ENCODE measurements at regions not wholly inside any gene's neighbourhood (a gene's known extent, or its start where the extent isn't known, plus 50 kb on each side); places are given as distances from the start of the nearest gene placed in this dataset.

- no peak overlapping the region for H2BK12ac ChIP-seq (ENCODE audit: insufficient read length, low read depth, low read length)
- no peak overlapping the region for H3K14ac ChIP-seq (ENCODE audit: insufficient read depth, low read length)
- H3K27me3 Mint-ChIP-seq (ENCODE audit: low read depth): no peaks in the 10 kb centered on the region
- no peak overlapping the region for H4K5ac ChIP-seq (ENCODE audit: insufficient read length, low read depth, low read length)
- H3K4me3 Mint-ChIP-seq: no peak overlapping the region
- DNase-seq: no peak
- no peaks in the 10 kb centered on the region for H3K79me1 ChIP-seq (ENCODE audit: insufficient read depth, low read depth, low read length, poor library complexity, severe bottlenecking)
- no peak overlapping the region for H2BK15ac ChIP-seq (ENCODE audit: low read depth, low read length)
- no peak overlapping the region for H3K4me2 ChIP-seq (ENCODE audit: insufficient read depth, insufficient read length, low read length)
- no peak overlapping the region for H4K91ac ChIP-seq (ENCODE audit: insufficient read length, low read depth, low read length)
- no peak overlapping the region for H2BK5ac ChIP-seq (ENCODE audit: insufficient read length, low read length)
- no peak overlapping the region for H3K27ac Mint-ChIP-seq
- no peak overlapping the region for H3K18ac ChIP-seq (ENCODE audit: insufficient read length, low read depth, low read length)
- no peak overlapping the region for H2AK5ac ChIP-seq (ENCODE audit: insufficient read length, low read length)
- no peak overlapping the region for H2AFZ ChIP-seq (ENCODE audit: low read length)
- H3K9ac ChIP-seq (ENCODE audit: extremely low read depth, insufficient read length, low read length): no peak overlapping the region
- no peaks in the 10 kb centered on the region for H3K36me3 Mint-ChIP-seq (ENCODE audit: insufficient read depth in 1 of 3, low read depth in 3 of 3)
- no peaks in the 10 kb centered on the region for H3K4me1 Mint-ChIP-seq
- no peaks in the 10 kb centered on the region for H3K23me2 ChIP-seq (ENCODE audit: insufficient read length, low read depth, low read length, poor library complexity, severe bottlenecking)
- no peaks in the 10 kb centered on the region; a peak in 1 of 5 replicates for H3K9me3 Mint-ChIP-seq
- H4K8ac ChIP-seq (replicated peaks; ENCODE audit: insufficient read length, low read depth, low read length): no peak overlapping the region
- H3K4me1 ChIP-seq (ENCODE audit: insufficient read depth, low read length): no peaks in the 10 kb centered on the region
- no peak overlapping the region for H3K4ac ChIP-seq (ENCODE audit: low read depth, low read length)
- H3K9me3 ChIP-seq (ENCODE audit: control insufficient read depth, low read depth, low read length): no peaks in the 10 kb centered on the region
- no CpG with 5 or more reads among the region's 1 CpG for WGBS (ENCODE audit: extremely low coverage, insufficient read length, low lambda C conversion rate)
- no peak overlapping the region for H3K27ac ChIP-seq (ENCODE audit: insufficient read length, low read depth, low read length)
- no peak overlapping the region for H2BK20ac ChIP-seq (ENCODE audit: low read depth, low read length, poor library complexity, severe bottlenecking)
- H3K79me2 ChIP-seq (ENCODE audit: insufficient read depth, low read length): no peaks in the 10 kb centered on the region
- H2BK120ac ChIP-seq (ENCODE audit: low read depth, low read length, poor library complexity, severe bottlenecking): no peak overlapping the region
- TF ChIP-seq CTCF (conservative IDR thresholded peaks at IDR 0.05): no peak
- H3K56ac ChIP-seq (ENCODE audit: insufficient read length, low read depth, low read length): no peak overlapping the region
- H3K23ac ChIP-seq (ENCODE audit: insufficient read length, low read depth, low read length): no peak overlapping the region
- no peaks in the 10 kb centered on the region for H3K27me3 ChIP-seq (ENCODE audit: insufficient read depth, low read length)
- no peaks in the 10 kb centered on the region for H4K20me1 ChIP-seq (ENCODE audit: control insufficient read depth, insufficient read depth, insufficient read length)
- H3T11ph ChIP-seq (ENCODE audit: low read length): no peak overlapping the region
Observed at GRCh38 chr9:22343218-22343611, 103.4 kb upstream of the DMRTA1 start.

All from H9 (cell line).